ENCODE measurements at regions not wholly inside any gene's neighbourhood (a gene's known extent, or its start where the extent isn't known, plus 50 kb on each side); places are given as distances from the start of the nearest gene placed in this dataset.
A peak's percentile ranks its signal among the peaks of the same experiment; 100 is the strongest.
"Not testable (repeated sequence)": the region's sequence is repeated elsewhere in the genome, so short reads cannot be mapped to it uniquely, and the experiment has no call there.

- Histone ChIP-seq H3K4me3 (ENCODE audit: low read length) (no peak overlapping the region), H3K27ac (ENCODE audit: low read depth, low read length) (no peak overlapping the region), H3K4me1 (ENCODE audit: control insufficient read depth in 2 of 2, insufficient read depth in 2 of 2, low read length in 2 of 2) (no peaks in the 10 kb centered on the region), H3K36me3 (ENCODE audit: control insufficient read depth in 2 of 3, insufficient read depth in 3 of 3, low read length in 3 of 3) (no peaks in the 10 kb centered on the region), H3K27me3 (ENCODE audit: control insufficient read depth in 2 of 2, insufficient read depth in 2 of 2, low read length in 2 of 2) (no peaks in the 10 kb centered on the region), H3K9me3 (ENCODE audit: control insufficient read depth in 2 of 3, low read length in 3 of 3) (no peaks in the 10 kb centered on the region)
- CTCF ChIA-PET: no interaction called here
- ATAC-seq: no peak
- no peak for DNase-seq
- H3K9me3 Mint-ChIP-seq: no peaks in the 10 kb centered on the region
- H3K27ac Mint-ChIP-seq: peak overlapping the region in 1 of 9 donors; percentile 55
- H3K4me3 Mint-ChIP-seq: no peak overlapping the region
- POLR2A ChIA-PET: no interaction called here
- no peaks in the 10 kb centered on the region for H3K27me3 Mint-ChIP-seq
- peaks cover 0 to 3% (median 0%) of the 10 kb centered on the region in 5 donors for H3K36me3 Mint-ChIP-seq
- H3K4me1 Mint-ChIP-seq: peaks cover 0 to 13% (median 5%) of the 10 kb centered on the region in 7 donors
- intact Hi-C loops (cut with micrococcal nuclease): no loop called here
Measured at GRCh38 chr2:189231719-189232323, 52.3 kb upstream of the COL5A2 start.

GRCh38 chr2:189232759-189233406 is 53.3 kb upstream of the COL5A2 start:
- no peak overlapping the region for H3K4me3 ChIP-seq (ENCODE audit: low read length)
- Mint-ChIP-seq H3K9me3 (no peaks in the 10 kb centered on the region), H3K27me3 (no peaks in the 10 kb centered on the region), H3K4me3 (no peak overlapping the region), H3K27ac (peak overlapping the region in 1 of 9 donors; percentile 10), H3K36me3 (no peaks in the 10 kb centered on the region), H3K4me1 (peaks cover 0 to 13% (median 5%) of the 10 kb centered on the region in 7 donors)
- H3K27me3 ChIP-seq (ENCODE audit: control insufficient read depth in 2 of 2, insufficient read depth in 2 of 2, low read length in 2 of 2): no peaks in the 10 kb centered on the region
- no peaks in the 10 kb centered on the region for H3K9me3 ChIP-seq (ENCODE audit: control insufficient read depth in 2 of 3, low read length in 3 of 3)
- H3K4me1 ChIP-seq (ENCODE audit: control insufficient read depth in 2 of 2, insufficient read depth in 2 of 2, low read length in 2 of 2): no peaks in the 10 kb centered on the region
- H3K27ac ChIP-seq (ENCODE audit: low read depth, low read length): no peak overlapping the region
- DNase-seq (no peak), ATAC-seq (no peak)
- H3K36me3 ChIP-seq (ENCODE audit: control insufficient read depth in 2 of 3, insufficient read depth in 3 of 3, low read length in 3 of 3): no peaks in the 10 kb centered on the region
- POLR2A ChIA-PET: no interaction called here
- intact Hi-C loops (cut with micrococcal nuclease): no loop called here
- CTCF ChIA-PET: interaction anchor here (0.6 kb wide), 1 partner anchor 12 kb away, joined by 3 read pairs; no protein-coding TSS in a partner anchor

- no peak for ATAC-seq
- Histone ChIP-seq H3K4me3 (ENCODE audit: low read length) (no peak overlapping the region), H3K36me3 (ENCODE audit: control insufficient read depth in 2 of 3, insufficient read depth in 3 of 3, low read length in 3 of 3) (no peaks in the 10 kb centered on the region), H3K27ac (ENCODE audit: low read depth, low read length) (no peak overlapping the region), H3K4me1 (ENCODE audit: control insufficient read depth in 2 of 2, insufficient read depth in 2 of 2, low read length in 2 of 2) (no peaks in the 10 kb centered on the region), H3K9me3 (ENCODE audit: control insufficient read depth in 2 of 3, low read length in 3 of 3) (no peaks in the 10 kb centered on the region), H3K27me3 (ENCODE audit: control insufficient read depth in 2 of 2, insufficient read depth in 2 of 2, low read length in 2 of 2) (no peaks in the 10 kb centered on the region)
- DNase-seq: no peak
- CTCF ChIA-PET: interaction anchor here (0.6 kb wide), 1 partner anchor 13 kb away, joined by 3 read pairs; no protein-coding TSS in a partner anchor
- Mint-ChIP-seq H3K36me3 (no peaks in the 10 kb centered on the region), H3K4me1 (peaks cover 0 to 13% (median 5%) of the 10 kb centered on the region in 7 donors), H3K27ac (no peak overlapping the region), H3K27me3 (no peaks in the 10 kb centered on the region), H3K4me3 (no peak overlapping the region), H3K9me3 (peaks cover 0 to 4% (median 0%) of the 10 kb centered on the region in 11 donors)
- POLR2A ChIA-PET: no interaction called here
- intact Hi-C loops (cut with micrococcal nuclease): no loop called here
Measured at GRCh38 chr2:189233527-189233926, 54.0 kb upstream of the COL5A2 start.

- ATAC-seq (no peak), DNase-seq (no peak)
- Histone ChIP-seq H3K27ac (ENCODE audit: low read depth, low read length) (no peak overlapping the region), H3K9me3 (ENCODE audit: control insufficient read depth in 2 of 3, low read length in 3 of 3) (no peaks in the 10 kb centered on the region), H3K27me3 (ENCODE audit: control insufficient read depth in 2 of 2, insufficient read depth in 2 of 2, low read length in 2 of 2) (no peaks in the 10 kb centered on the region), H3K4me3 (ENCODE audit: low read length) (no peak overlapping the region), H3K36me3 (ENCODE audit: control insufficient read depth in 2 of 3, insufficient read depth in 3 of 3, low read length in 3 of 3) (no peaks in the 10 kb centered on the region), H3K4me1 (ENCODE audit: control insufficient read depth in 2 of 2, insufficient read depth in 2 of 2, low read length in 2 of 2) (no peaks in the 10 kb centered on the region)
- peaks cover 0 to 13% (median 5%) of the 10 kb centered on the region in 7 donors for H3K4me1 Mint-ChIP-seq
- POLR2A ChIA-PET: no interaction called here
- intact Hi-C loops (cut with micrococcal nuclease): no loop called here
- H3K27ac Mint-ChIP-seq: no peak overlapping the region
- no peak overlapping the region for H3K4me3 Mint-ChIP-seq
- CTCF ChIA-PET: no interaction called here
- no peaks in the 10 kb centered on the region for H3K27me3 Mint-ChIP-seq
- peaks cover 0 to 5% (median 0%) of the 10 kb centered on the region in 11 donors for H3K9me3 Mint-ChIP-seq
- H3K36me3 Mint-ChIP-seq: no peaks in the 10 kb centered on the region
Measured at GRCh38 chr2:189234991-189235390, 55.4 kb upstream of the COL5A2 start.

- intact Hi-C loops (cut with micrococcal nuclease): no loop called here
- ChIA-PET POLR2A (no interaction called here), CTCF (no interaction called here)
- peaks cover 0 to 13% (median 4%) of the 10 kb centered on the region in 7 donors for H3K4me1 Mint-ChIP-seq
- ATAC-seq: no peak
- H3K9me3 Mint-ChIP-seq: peaks cover 0 to 5% (median 0%) of the 10 kb centered on the region in 11 donors
- Histone ChIP-seq H3K4me1 (ENCODE audit: control insufficient read depth in 2 of 2, insufficient read depth in 2 of 2, low read length in 2 of 2) (no peaks in the 10 kb centered on the region), H3K27ac (ENCODE audit: low read depth, low read length) (no peak overlapping the region), H3K27me3 (ENCODE audit: control insufficient read depth in 2 of 2, insufficient read depth in 2 of 2, low read length in 2 of 2) (no peaks in the 10 kb centered on the region), H3K9me3 (ENCODE audit: control insufficient read depth in 2 of 3, low read length in 3 of 3) (no peaks in the 10 kb centered on the region), H3K4me3 (ENCODE audit: low read length) (no peak overlapping the region), H3K36me3 (ENCODE audit: control insufficient read depth in 2 of 3, insufficient read depth in 3 of 3, low read length in 3 of 3) (no peaks in the 10 kb centered on the region)
- H3K4me3 Mint-ChIP-seq: no peak overlapping the region
- no peak for DNase-seq
- no peaks in the 10 kb centered on the region for H3K27me3 Mint-ChIP-seq
- H3K27ac Mint-ChIP-seq: no peak overlapping the region
- no peaks in the 10 kb centered on the region for H3K36me3 Mint-ChIP-seq
Measured at GRCh38 chr2:189236066-189236465, 56.5 kb upstream of the COL5A2 start.

GRCh38 chr2:189238903-189239302 is 59.3 kb upstream of the COL5A2 start:
- H3K36me3 ChIP-seq (ENCODE audit: control insufficient read depth in 2 of 3, insufficient read depth in 3 of 3, low read length in 3 of 3): no peaks in the 10 kb centered on the region
- DNase-seq (no peak), ATAC-seq (no peak)
- H3K27me3 Mint-ChIP-seq: no peaks in the 10 kb centered on the region
- H3K4me1 Mint-ChIP-seq: peaks cover 0 to 2% (median 0%) of the 10 kb centered on the region in 7 donors
- intact Hi-C loops (cut with micrococcal nuclease): loop anchor here in 1 of 2 donors (1.0 kb wide), 1 partner anchor 173 kb away; no protein-coding TSS in a partner anchor
- no peak overlapping the region for H3K27ac Mint-ChIP-seq
- peaks cover 0 to 10% (median 8%) of the 10 kb centered on the region in 5 donors for H3K36me3 Mint-ChIP-seq
- POLR2A ChIA-PET: no interaction called here
- H3K27ac ChIP-seq (ENCODE audit: low read depth, low read length): no peak overlapping the region
- H3K9me3 ChIP-seq (ENCODE audit: control insufficient read depth in 2 of 3, low read length in 3 of 3): no peaks in the 10 kb centered on the region
- H3K27me3 ChIP-seq (ENCODE audit: control insufficient read depth in 2 of 2, insufficient read depth in 2 of 2, low read length in 2 of 2): no peaks in the 10 kb centered on the region
- H3K4me3 ChIP-seq (ENCODE audit: low read length): no peak overlapping the region
- CTCF ChIA-PET: no interaction called here
- H3K4me3 Mint-ChIP-seq: no peak overlapping the region
- H3K4me1 ChIP-seq (ENCODE audit: control insufficient read depth in 2 of 2, insufficient read depth in 2 of 2, low read length in 2 of 2): no peaks in the 10 kb centered on the region
- peaks cover 0 to 16% (median 10%) of the 10 kb centered on the region in 11 donors for H3K9me3 Mint-ChIP-seq

GRCh38 chr2:189243843-189244242 is 64.3 kb upstream of the COL5A2 start:
- H3K27ac ChIP-seq (ENCODE audit: low read depth, low read length); H3K4me3 Mint-ChIP-seq; H3K4me1 Mint-ChIP-seq; H3K36me3 ChIP-seq (ENCODE audit: control insufficient read depth in 2 of 3, insufficient read depth in 3 of 3, low read length in 3 of 3); H3K9me3 ChIP-seq (ENCODE audit: control insufficient read depth in 2 of 3, low read length in 3 of 3); H3K4me1 ChIP-seq (ENCODE audit: control insufficient read depth in 2 of 2, insufficient read depth in 2 of 2, low read length in 2 of 2); H3K4me3 ChIP-seq (ENCODE audit: low read length); POLR2A ChIA-PET; H3K27me3 Mint-ChIP-seq; intact Hi-C loops (cut with micrococcal nuclease); CTCF ChIA-PET; DNase-seq; ATAC-seq; H3K27ac Mint-ChIP-seq; H3K27me3 ChIP-seq (ENCODE audit: control insufficient read depth in 2 of 2, insufficient read depth in 2 of 2, low read length in 2 of 2): not testable (repeated sequence)
- H3K36me3 Mint-ChIP-seq: peaks cover 0 to 18% (median 14%) of the 10 kb centered on the region in 5 donors
- peaks cover 0 to 20% (median 15%) of the 10 kb centered on the region in 11 donors for H3K9me3 Mint-ChIP-seq

Measured in naive thymus-derived CD4-positive, alpha-beta T cell (primary cell).